Stomach (tissue), 4 donors: ENCODE measurements at regions not wholly inside any gene's neighbourhood (a gene's known extent, or its start where the extent isn't known, plus 50 kb on each side); places are given as distances from the start of the nearest gene placed in this dataset.

Experiments used
- CTCF ChIP-seq, 7 experiments: fragments of 450-650 bp in 4 of 7; fragments of 200-600 bp in 3 of 7; sonication (generic) in 3 of 7; IDR thresholded peaks; one replicate each; pipeline ENCODE4 v1.5.1; 2016 to 2019; ENCODE audit warnings: antibody characterized with exemption in 7 of 7, control low read depth in 2 of 7, mild to moderate bottlenecking in 1 of 7
- EP300 ChIP-seq: sonication (generic); formaldehyde crosslinking; IDR thresholded peaks from one replicate; pipeline ENCODE4 v1.6.1; 2017; ENCODE audit warnings: antibody characterized with exemption

- TF ChIP-seq CTCF (IDR thresholded peaks at IDR 0.05) (no peak), EP300 (no peak)
Measured at GRCh38 chrX:104419211-104419610, 146.8 kb upstream of the IL1RAPL2 start.
